ENCODE measurements at regions not wholly inside any gene's neighbourhood (a gene's known extent, or its start where the extent isn't known, plus 50 kb on each side); places are given as distances from the start of the nearest gene placed in this dataset.

GRCh38 chr1:184875218-184875617, 99.1 kb downstream of the NIBAN1 start:
- H3K27ac ChIP-seq, result no peak overlapping the region
- H3K9me3 ChIP-seq, result no peaks in the 10 kb centered on the region
- no peaks in the 10 kb centered on the region for H3K27me3 ChIP-seq
- DNase-seq, result no peak
- H3K4me1 ChIP-seq, result no peaks in the 10 kb centered on the region
- intact Hi-C loops (cut with DNase I; ENCODE audit: low total_unique reads), result no loop called here
- H3K4me3 ChIP-seq, result no peak overlapping the region
- no peaks in the 10 kb centered on the region for H3K36me3 ChIP-seq
- TF ChIP-seq POLR2A (IDR thresholded peaks at IDR 0.05) (no peak), CTCF (IDR thresholded peaks at IDR 0.05) (no peak)

GRCh38 chr1:184870319-184870718, 104.0 kb downstream of the NIBAN1 start:
- intact Hi-C loops (cut with DNase I; ENCODE audit: low total_unique reads), result no loop called here
- no peak for TF ChIP-seq POLR2A (IDR thresholded peaks at IDR 0.05)
- TF ChIP-seq CTCF (IDR thresholded peaks at IDR 0.05), result no peak
- H3K27ac ChIP-seq, result no peak overlapping the region
- no peaks in the 10 kb centered on the region for H3K36me3 ChIP-seq
- H3K27me3 ChIP-seq, result no peaks in the 10 kb centered on the region
- no peak overlapping the region for H3K4me3 ChIP-seq
- no peaks in the 10 kb centered on the region for H3K9me3 ChIP-seq
- peaks cover 0 to 5% of the 10 kb centered on the region in 2 donors for H3K4me1 ChIP-seq
- no peak for DNase-seq

- intact Hi-C loops (cut with DNase I; ENCODE audit: low total_unique reads), result no loop called here
Measured at GRCh38 chr1:184867866-184868689, 106.2 kb downstream of the NIBAN1 start.

GRCh38 chr1:184866991-184867788, 107.1 kb downstream of the NIBAN1 start:
- H3K4me1 ChIP-seq, result peaks cover 0 to 5% of the 10 kb centered on the region in 2 donors
- H3K9me3 ChIP-seq, result no peaks in the 10 kb centered on the region
- no peaks in the 10 kb centered on the region for H3K27me3 ChIP-seq
- no peaks in the 10 kb centered on the region for H3K36me3 ChIP-seq
- no peak overlapping the region for H3K4me3 ChIP-seq
- no peak for TF ChIP-seq CTCF (IDR thresholded peaks at IDR 0.05)
- no peak for TF ChIP-seq POLR2A (IDR thresholded peaks at IDR 0.05)
- intact Hi-C loops (cut with DNase I; ENCODE audit: low total_unique reads), result no loop called here
- no peak for DNase-seq
- peak overlapping the region; percentile 82 to 86 for H3K27ac ChIP-seq

More at GRCh38 chr1:184867866-184868689, 106.2 kb downstream of the NIBAN1 start:
- peak overlapping the region; percentile 82 to 86 for H3K27ac ChIP-seq
- no peak for DNase-seq
- H3K4me1 ChIP-seq, result peaks cover 0 to 5% of the 10 kb centered on the region in 2 donors
- TF ChIP-seq POLR2A (IDR thresholded peaks at IDR 0.05) (no peak), CTCF (IDR thresholded peaks at IDR 0.05) (no peak)
- no peak overlapping the region for H3K4me3 ChIP-seq
- no peaks in the 10 kb centered on the region for H3K9me3 ChIP-seq
- H3K36me3 ChIP-seq, result no peaks in the 10 kb centered on the region
- H3K27me3 ChIP-seq, result no peaks in the 10 kb centered on the region

- TF ChIP-seq CTCF (IDR thresholded peaks at IDR 0.05) (no peak), POLR2A (IDR thresholded peaks at IDR 0.05) (no peak)
- Histone ChIP-seq H3K27ac (peak overlapping the region; percentile 82 to 86), H3K36me3 (no peaks in the 10 kb centered on the region), H3K9me3 (no peaks in the 10 kb centered on the region), H3K27me3 (no peaks in the 10 kb centered on the region), H3K4me1 (peaks cover 0 to 5% of the 10 kb centered on the region in 2 donors), H3K4me3 (no peak overlapping the region)
- DNase-seq, result no peak
- intact Hi-C loops (cut with DNase I; ENCODE audit: low total_unique reads), result no loop called here
Measured at GRCh38 chr1:184866586-184866985, 107.7 kb downstream of the NIBAN1 start.

All from uterus (tissue), 3 donors.